ENCODE measurements at regions not wholly inside any gene's neighbourhood (a gene's known extent, or its start where the extent isn't known, plus 50 kb on each side); places are given as distances from the start of the nearest gene placed in this dataset.

DNA sequence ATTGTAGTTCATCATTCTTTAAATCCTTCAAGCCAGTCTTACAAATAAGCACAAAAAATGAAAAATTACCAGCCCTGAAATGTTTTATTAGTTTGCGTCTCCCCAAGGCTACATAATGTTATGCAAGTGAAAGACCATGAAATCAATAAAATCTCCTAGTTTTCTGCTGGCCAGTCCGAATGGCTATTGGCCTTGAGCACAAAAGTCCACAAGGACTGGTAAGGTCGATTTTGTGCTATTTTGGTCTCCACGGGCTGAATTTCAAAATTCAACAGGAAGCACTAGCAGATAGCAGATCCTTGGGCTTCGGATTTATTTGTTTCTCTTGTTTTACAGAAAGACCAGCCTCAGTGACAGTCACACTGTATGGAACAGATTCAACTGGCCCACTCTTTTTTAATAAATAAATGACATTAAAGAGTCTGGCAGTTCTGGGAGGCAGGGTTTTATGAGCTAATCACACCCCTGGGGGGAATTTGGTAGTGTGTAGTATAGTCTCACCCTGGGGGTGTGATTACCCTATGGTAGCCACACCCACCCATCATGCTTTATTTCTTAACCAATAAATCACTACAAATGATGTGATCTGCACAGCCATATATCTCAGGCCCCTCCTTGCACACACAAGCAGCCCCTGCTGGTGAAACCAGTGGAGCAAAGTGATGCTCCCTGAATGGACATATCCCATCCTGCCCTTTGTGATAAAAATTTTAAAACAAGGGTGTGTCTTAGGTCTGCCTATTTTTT is 51.1 kb upstream of the TMEM33 start:
- no peak for DNase-seq (ENCODE audit: low spot score)

DNA sequence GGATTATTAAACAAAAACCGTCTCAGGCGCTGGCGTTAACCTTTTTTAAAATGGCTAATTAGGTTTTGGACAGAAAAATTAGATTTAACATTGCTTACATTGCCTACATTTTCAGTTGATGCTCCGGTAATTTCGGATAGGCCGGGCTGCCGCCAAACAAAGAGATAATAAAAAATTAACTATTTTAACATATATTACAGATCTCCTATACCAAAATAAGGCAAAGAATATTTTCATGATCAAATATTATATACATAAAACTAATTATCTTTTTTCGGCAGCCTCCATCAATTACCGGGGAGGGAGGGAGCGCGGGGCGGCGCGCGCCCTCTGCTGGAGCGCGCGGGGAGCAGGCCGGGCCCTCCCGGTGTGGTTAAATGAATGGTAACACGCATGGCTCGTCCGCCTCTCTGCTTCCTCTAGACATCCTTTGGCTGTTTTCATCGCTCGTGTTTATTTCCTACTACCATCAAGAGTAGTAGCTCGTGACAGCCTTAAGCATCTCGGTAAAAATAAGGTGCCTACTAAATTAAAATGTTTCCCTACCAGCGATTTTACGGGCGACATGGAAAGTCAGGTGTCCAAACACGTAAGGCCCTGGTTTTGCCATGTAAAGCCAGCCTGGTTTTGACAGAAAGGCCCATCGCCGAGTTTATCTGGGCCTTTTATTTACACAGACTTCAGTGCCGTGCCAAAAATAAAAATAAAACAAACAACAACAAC is 52.4 kb upstream of the TMEM33 start:
- DNase-seq (ENCODE audit: low spot score): peak; percentile 9

DNA sequence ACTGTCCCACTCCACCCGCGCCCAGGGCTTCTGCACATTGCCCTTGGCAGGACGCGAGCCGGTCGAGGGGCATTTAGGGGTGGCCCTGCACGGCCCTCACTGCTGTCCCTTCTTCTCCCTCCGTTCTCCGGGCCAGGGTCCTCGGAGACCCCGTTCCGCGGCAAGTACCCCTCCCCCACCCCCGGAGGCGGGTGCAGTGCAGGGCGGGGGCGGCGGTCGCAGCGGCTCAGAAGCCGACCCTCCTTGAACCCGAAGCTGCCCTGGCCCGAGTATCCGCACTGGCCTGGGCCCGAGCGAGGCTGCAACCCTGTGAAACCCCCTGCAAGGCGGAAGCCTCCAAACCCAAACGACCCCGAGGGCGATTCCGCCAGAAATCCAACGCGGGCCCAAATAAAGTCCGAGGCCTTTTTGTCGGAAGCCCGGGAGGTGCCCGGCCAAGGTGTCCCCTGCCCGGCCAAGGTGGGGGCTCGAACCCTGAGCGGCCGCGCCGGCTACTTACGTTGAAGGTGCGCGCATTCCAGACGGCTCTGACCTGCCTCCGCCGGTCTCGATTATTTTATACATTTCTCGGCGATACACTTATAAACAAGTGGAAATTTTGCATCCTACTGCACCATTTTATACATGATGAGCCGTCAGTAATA is 53.1 kb upstream of the TMEM33 start:
- DNase-seq (ENCODE audit: low spot score): no peak

DNA sequence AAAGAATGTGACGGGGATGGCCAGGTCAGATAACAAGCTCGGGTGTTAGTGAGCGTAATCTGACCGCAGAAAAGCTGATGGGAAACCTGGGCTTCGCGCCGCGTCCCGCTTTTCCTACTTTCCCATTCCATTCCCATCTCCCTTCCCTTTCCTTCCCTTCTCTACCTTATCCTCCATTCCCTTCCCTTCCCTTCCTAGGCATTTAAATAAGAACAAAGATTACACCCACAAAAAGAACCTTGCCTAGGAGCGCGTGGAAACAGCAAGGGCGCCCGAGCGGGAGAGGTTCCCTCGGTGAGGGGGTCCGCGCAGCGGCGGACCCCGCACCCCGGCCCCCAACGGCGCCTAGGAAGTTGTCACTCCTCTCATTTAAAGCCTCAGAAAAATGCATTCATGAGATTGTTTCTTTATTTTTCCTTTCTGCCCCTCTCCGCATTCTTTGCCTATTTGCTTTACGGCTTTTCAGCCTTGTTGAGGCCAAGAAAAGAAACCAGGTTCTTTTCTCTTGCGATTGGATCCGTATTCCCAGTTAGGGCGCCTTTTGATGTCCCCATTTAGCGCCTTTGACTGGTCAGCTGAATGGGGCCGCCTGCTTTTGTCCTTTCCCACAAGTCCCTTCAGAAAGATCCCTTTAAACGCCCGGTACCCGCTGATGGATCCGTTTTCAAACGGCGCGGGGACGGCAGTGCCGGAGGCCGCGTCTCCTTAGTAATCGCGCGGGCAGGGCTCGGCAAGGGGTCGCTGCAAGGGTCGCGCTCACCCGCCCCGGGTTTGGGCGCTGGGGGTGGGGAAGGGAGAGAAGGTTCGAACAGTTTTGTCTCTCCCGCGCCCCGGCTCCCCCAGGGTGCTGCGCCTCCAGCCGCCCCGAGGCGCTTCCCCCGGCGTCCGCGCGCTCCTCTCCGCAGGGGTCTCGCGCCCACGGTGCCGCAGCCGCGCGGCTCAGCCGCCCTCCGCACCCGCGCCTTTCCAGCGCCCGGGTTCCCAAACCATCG is 54.1 kb upstream of the TMEM33 start:
- no peak for DNase-seq (ENCODE audit: low spot score)

DNA sequence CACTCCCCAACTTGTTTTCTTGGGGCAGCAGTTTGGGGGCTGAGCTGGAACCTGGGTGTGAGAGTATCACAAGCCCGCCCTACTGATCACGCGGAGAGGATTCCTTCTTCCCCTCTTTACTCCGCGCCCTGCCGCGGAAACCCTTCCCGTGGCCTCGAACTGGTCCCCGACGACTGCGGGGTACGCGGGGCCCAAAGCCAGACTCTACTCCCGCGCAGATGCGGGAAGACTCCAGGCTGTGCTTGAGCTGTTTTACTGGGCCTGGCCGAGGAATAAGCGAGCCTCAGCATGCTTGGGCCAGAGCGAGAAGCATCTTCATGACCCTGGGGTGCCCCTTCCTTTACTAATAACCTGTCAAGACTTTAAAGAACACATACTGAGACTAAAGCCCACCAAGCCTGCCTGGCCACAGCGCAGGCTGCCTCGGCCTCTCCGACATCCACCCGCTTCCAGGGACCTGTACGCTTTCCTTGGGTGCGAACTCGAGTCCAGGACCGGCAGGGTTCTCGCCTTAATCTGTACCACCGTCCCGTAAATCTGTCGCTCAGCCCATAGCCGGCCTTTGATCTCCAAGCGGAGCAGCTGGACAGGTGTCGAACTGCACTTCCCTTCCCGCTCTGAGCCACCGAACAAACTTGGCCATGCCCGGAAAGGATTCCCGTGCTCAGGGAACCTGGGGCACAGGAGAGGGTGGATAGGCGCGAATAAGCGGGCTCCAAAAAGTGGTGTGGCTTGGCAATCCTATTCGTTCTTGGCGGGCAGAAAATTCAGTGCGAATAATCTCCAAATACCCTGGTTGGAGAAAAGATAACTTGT is 55.0 kb upstream of the TMEM33 start:
- no peak for DNase-seq (ENCODE audit: low spot score)

DNA sequence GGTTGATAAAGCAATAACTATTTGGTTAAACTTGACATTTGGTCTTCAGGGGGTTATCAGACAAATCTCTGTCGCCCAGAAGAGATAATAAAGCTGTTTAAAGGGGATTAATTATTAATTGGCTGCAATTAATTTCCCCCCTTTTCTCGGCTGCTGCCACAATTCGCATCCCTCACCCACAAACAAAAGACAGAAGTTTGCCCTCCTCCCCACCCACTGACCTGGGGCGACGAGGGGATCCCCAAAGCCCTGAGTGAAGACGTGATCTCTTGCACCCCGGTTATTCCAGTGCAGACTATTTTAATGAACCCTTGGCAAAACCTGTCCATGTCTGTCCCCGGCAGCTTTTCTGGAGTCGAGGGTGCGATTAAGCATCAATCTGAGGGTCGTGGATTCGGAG is 55.7 kb upstream of the TMEM33 start:
- no peak for DNase-seq (ENCODE audit: low spot score)

DNA sequence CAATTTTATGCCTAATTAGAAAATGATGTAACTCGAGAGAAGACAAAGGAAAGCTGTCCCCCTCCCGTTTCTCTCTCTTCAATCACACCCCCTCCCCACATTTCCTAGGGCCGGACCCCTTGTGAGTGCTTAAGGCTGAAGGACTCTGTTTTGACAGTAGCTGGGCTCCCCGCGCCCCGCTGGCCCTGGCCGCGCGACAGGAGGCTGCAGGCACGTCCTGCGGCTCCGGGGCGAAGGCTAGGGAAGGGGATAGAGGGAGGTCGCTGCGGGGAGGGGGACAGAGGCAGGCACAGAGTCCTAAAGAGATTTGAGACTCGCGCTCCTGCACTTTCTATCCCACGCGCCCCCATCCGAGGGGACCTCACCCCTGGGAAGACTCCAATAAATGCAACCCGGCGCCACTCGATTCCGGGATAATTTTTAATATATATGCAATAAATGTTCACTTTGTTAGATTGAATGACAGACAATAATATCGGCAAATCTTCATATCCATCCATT is 56.2 kb upstream of the TMEM33 start:
- no peak for DNase-seq (ENCODE audit: low spot score)

DNA sequence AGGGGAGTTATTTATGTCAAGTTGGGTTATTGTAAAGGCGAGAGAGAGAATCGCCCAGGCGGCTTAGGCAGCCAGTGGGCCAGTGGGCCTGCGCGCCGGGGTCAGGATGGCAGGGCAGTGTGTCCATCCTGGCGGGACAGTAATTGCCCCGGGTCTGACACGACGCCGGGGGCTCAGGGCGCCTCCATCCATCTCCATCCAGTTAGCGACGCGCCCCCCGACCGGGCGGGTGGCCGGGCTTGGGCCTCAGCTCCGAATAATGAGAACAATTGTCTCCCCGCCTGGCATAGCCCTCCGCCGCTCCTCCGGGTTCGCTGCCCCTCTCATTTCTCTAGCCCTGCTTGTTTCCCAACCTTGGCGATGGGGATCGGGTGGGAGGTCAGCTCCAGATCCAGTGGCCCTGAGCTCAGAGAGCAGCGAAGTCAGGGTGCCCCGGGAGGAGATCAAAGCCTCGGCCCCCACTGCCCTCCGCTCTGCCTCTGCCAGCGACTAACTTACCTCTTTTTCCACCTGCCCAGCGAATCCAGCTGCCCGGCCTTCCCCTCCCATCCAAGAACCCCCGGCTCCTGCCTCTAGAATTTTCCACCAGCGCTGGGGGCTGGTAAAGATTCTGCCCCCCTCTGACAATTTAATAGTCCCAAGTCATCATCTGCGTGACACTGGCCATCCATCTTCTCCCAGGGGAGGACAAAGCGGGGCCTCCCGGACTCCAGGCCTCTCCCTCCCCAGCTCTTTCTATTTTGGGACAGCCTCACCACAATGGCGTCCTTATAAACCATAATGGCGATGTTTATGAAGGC is 56.9 kb upstream of the TMEM33 start:
- DNase-seq (ENCODE audit: low spot score): no peak

DNA sequence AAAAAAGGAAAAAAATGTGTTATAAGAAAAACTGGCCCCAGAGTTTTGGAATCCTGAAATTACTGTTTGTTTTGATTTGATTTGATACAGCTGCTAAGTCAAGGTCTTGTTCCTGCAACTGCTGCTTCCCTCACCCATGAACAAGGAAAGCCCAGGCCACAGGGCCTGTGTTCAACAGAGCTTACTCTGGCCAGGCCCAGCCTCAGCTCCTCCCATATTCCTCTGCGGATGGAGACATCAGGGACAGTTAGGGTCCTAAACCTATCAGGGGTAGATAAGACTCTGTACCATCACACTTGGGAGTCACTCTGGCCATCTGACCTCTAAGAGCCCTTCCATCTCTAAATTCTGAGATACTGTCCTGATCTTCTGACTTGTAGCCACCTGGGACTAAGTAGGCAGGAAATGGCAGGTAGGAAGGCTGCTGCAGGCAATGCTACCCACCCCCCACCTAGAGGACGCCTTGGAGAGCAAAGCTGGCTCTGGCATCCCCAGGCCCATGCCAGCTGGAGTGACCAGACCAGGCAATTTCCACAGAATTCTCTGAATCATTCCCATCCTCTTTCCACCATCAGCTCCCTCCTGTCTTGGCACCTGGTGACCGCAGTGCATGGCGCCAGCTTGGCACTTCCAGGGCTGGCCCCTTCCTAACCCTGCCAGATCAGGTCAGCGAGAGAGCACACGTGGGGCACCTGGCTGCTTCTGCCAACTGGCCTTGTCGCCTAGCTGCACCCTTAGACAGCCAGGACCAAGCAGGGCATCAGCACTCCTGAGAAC is 58.0 kb upstream of the TMEM33 start:
- no peak for DNase-seq (ENCODE audit: low spot score)

DNA sequence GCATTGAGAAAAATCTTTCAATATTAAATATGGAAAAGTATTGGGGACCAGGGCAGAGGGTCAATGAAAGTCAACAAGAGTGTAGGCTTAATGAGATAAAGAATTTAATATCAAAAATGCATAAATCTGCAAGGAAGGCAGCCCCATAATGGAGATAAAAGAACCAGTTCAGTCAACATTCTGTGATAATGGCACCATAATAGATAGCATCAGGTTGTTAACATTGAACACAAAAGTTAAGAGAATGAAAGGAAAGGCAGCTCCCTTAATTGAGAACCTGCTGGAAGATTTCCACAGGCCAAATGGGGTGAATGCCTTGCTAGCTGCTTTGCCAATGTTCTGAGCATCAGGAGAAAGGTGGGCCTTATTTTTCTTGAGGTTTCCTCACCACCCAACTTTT is 60.4 kb upstream of the TMEM33 start:
- no peak for DNase-seq (ENCODE audit: low spot score)

DNA sequence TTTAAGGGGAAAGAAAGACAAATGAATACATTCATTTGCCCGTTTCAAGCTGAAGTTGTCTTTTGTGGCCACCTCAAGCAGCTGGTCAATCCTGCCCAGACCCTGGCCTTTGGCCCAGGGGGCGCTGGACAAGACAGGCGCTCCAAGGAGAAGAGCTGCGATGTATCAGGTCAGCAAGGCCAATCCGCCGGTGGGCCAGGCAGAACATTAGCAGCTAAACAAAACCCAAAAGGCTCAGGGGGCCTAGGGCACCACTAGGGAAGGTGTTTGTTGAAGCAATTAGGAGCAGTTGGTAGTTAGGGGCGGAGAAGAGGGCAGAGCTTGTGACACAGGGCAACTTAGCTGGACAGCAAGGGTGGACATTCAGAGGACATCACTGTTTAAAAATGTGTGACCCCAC is 60.8 kb upstream of the TMEM33 start:
- DNase-seq (ENCODE audit: low spot score): no peak

DNA sequence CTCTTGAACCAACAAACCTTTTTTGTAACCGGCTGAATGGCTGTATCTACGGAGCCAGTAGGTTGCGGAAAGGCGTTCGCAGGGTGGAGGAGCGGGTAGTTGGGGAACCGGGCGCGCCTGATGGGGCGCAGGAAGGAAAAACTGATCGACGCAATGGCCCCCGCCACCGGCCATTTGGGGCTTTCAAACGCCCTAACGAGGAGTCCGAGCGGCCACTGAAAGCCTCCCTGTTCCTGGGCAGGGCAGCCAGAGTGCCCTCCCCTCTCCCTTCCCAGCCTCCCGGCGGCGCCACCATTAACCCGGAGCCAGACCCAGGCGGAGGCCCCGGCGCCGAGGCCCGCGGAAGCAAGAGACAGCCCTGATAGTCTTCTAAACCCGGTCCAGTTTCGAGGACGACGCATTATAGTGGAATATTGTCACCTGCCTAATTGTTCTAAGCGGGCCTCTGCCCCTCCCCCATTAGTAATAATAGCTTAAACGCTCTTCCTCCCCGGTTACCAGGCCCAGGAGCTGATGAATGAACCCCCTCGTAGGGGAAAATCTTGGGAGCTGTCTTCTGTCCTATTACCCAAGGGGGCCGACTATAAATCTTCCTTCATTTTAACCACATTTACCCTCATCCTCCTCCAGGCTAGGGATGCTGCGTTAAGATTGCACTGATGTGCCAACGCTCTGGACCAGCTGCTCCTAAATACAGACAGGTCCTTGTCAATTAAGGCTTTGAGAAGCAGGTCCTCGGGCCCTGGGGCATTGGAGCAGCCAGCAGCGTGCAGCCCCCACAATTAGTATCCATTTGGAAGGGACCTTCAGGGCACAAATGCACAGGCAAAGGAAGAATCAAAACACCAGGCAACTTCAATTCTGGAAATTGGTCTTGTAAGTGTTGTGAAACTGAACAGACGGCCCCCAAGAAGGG is 61.6 kb upstream of the TMEM33 start:
- DNase-seq (ENCODE audit: low spot score): no peak

DNA sequence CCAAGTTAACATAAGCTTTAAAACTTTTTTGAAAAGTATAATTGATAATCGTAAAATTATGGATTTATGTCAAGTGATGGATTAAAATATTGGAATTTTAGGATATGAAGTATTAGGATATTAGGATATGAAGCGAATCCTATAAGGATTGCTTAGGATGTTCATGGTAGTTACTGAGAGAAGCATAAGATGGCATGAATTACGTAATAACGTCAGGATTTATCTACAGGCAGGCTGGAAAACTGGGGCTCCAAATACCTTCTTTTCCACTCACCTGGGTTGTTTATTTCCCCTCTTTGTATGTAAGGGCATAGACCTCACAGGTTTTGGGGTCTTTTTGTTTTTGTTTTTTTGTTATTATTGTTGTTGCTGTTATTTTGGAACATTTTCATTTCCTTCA is 65.2 kb upstream of the TMEM33 start:
- DNase-seq (ENCODE audit: low spot score): no peak

DNA sequence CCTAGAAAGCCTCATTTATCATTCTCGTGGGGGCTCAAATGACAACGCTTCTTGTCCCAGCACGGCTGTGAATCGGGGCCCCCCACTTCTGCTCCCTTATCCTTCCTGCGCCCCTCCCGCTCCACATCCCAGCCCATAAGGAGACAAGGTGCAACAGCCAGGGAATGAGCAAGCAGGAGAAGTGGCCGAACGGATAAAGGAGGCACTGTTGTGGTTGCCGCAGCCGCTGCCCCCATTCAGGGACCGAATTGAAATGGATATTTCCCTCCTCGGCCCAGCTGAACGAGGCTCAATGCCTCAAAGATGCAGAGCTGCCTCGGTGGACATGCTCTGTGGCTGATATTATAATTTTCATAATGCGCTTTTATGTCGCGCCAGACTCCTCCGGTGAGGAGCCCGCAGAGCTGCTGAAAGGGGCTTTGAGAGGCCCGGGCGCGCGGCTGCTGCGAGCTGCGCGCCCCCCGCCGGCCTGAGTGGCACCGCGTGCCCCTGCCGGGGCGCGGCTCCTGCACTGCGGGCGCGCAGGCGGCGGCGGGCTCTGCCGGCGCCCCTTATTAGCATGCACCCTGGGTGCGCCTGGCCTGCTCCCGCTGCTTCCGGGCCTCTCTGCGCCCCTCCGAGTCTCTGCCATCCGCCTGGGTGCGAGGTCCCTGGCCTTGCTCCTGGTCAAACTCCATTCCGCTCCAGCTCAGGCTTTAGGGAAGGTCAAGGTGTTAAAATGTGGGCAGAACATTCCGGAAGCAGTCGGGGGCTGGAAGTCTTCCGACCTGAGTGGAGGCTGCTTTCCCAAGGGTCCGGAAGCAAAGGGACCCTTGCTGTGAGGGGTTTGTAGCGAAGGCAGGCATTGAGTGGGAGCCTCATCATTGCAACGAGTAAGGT is 68.2 kb upstream of the TMEM33 start:
- no peak for DNase-seq (ENCODE audit: low spot score)

DNA sequence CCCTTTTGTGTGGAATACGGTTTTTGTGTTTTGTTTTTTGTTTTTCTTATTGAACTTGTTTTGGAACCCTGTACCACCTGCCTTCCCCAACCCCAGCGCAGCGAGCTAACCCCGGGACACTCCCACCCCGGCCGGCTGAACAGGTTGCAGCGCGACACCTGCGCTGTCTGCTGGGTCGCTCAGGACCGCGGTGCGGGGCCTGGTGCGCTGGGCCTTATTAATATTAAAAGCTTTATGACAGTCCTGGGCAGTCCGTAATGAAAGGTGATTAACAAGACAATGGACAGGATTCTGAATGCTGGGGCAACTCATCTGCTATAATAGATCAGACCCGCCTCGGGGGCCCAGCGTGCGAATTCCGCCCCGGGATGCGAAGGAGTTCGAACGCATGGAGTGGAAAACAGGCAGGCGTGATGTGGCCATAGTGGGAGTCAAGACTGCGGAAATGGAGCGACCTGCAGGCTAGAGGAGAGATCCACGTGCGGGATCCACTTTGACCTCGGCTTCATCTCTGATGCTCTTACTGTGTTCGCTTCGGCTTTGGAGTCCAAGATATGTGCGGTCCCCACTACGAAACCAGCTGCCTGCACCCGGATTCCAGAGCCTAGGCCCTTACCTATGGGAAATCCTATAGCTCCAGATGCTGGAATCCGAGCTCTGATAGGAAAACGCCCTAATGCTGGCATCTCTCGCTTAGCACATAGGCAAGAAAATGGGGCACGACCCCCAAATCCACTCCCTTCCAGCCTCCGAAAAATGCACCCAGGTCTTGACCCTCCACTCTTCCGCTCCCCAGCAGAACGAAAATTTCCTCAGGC is 69.0 kb upstream of the TMEM33 start:
- DNase-seq (ENCODE audit: low spot score): no peak

DNA sequence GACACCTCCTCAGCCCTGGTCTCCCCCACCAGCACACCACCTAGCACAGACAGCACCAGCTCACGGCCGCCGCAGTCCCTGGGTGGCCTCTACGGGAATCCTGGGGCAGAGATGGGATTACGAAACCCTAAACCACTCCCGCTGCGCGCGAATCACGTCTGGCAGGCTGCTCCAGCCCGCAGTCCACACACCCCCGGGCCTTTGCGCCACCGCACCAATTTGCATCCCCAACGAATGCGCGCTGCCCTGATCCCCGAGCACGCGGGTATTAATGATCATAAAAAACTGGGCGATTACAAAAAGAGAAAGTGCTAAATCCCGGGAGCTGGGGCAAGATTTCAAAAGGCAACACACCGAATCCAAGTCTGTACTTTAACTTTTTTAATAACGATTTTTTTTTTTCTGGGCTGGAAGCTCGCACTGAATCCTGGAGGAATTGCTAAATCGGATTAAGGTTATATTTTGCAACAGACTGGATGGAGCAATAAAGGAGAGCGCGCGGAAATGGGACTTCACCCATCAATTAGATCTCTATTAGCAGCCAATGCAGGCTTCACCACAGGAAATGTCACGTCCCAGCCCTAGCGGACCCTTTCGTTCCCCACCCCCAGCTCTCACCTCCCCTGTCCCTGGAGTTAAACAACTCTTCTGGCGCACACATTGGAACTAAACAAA is 69.8 kb upstream of the TMEM33 start:
- no peak for DNase-seq (ENCODE audit: low spot score)
